ENCODE measurements at regions not wholly inside any gene's neighbourhood (a gene's known extent, or its start where the extent isn't known, plus 50 kb on each side); places are given as distances from the start of the nearest gene placed in this dataset.

- Histone ChIP-seq H3K79me2 (ENCODE audit: control insufficient read depth, insufficient read depth, low read length) (no peaks in the 10 kb centered on the region), H3K4me2 (ENCODE audit: insufficient read depth, low read length) (no peak overlapping the region), H3K9me3 (replicated peaks; ENCODE audit: control insufficient read depth, insufficient read depth, low read depth, low read length) (no peaks in the 10 kb centered on the region), H3K9ac (ENCODE audit: insufficient read depth in 1 of 2, low read depth in 2 of 2, low read length in 2 of 2) (no peak overlapping the region), H4K20me1 (replicated peaks; ENCODE audit: control insufficient read depth, insufficient read depth, low read length) (no peaks in the 10 kb centered on the region), H3K27me3 (ENCODE audit: control insufficient read depth in 2 of 2, insufficient read depth in 2 of 2, low read length in 2 of 2) (no peaks in the 10 kb centered on the region), H2AFZ (ENCODE audit: low read depth, low read length) (no peak overlapping the region), H3K9me1 (ENCODE audit: control insufficient read depth, insufficient read depth, low read length) (no peaks in the 10 kb centered on the region), H3K4me1 (replicated peaks in 1 of 2; ENCODE audit: control insufficient read depth in 2 of 2, insufficient read depth in 2 of 2, low read length in 2 of 2) (no peaks in the 10 kb centered on the region), H3K4me3 (no peak overlapping the region), H3K36me3 (ENCODE audit: control insufficient read depth, insufficient read depth, low read length) (no peaks in the 10 kb centered on the region), H3K27ac (ENCODE audit: extremely low read depth, low read depth, low read length) (no peak overlapping the region)
- intact Hi-C loops (cut with micrococcal nuclease) (no loop called here), in situ Hi-C loops (cut with MboI) (no loop called here)
- FAIRE-seq (no peak), ATAC-seq (no peak), DNase-seq (ENCODE audit: extremely low read depth in 1 of 4, low spot score in 3 of 4) (no peak)
- TF ChIP-seq FOXJ3 (CRISPR knock-in tag; IDR thresholded peaks at IDR 0.05) (no peak), RBM15 (IDR thresholded peaks at IDR 0.05; ENCODE audit: insufficient read depth, low read length) (no peak), RNF219 (CRISPR knock-in tag; IDR thresholded peaks at IDR 0.05) (no peak)
- CTCF ChIA-PET (ENCODE audit: low intra/inter-chr PET ratio) = no interaction called here
- POLR2A ChIA-PET = no interaction called here
- WGBS (ENCODE audit: insufficient coverage, low coverage, missing lambda C conversion rate) = 0% methylated on average over 3 of the region's 4 CpGs
- no TSS peak for BruUV-seq (replicated peaks)
Measured at GRCh38 chr3:74750901-74751300, 136.4 kb upstream of the CNTN3 start.

GRCh38 chr3:74739242-74739641 is 124.8 kb upstream of the CNTN3 start:
- DNase-seq (ENCODE audit: extremely low read depth in 1 of 4, low spot score in 3 of 4) (no peak), FAIRE-seq (no peak), ATAC-seq (no peak)
- H3K27me3 ChIP-seq (ENCODE audit: control insufficient read depth in 2 of 2, insufficient read depth in 2 of 2, low read length in 2 of 2) = no peaks in the 10 kb centered on the region
- ChIA-PET CTCF (ENCODE audit: low intra/inter-chr PET ratio) (no interaction called here), POLR2A (no interaction called here)
- H3K9me3 ChIP-seq (replicated peaks; ENCODE audit: control insufficient read depth, insufficient read depth, low read depth, low read length) = no peaks in the 10 kb centered on the region
- in situ Hi-C loops (cut with MboI) = no loop called here
- intact Hi-C loops (cut with micrococcal nuclease) = no loop called here
- no peak for TF ChIP-seq ZBTB49 (CRISPR knock-in tag; IDR thresholded peaks at IDR 0.05; ENCODE audit: borderline replicate concordance)
- TF ChIP-seq ZNF217 (CRISPR knock-in tag; IDR thresholded peaks at IDR 0.05) = no peak
- no peak for TF ChIP-seq ZNF589 (CRISPR knock-in tag; IDR thresholded peaks at IDR 0.05; ENCODE audit: low read depth)
- no peak for TF ChIP-seq MECOM (CRISPR knock-in tag; IDR thresholded peaks at IDR 0.05)
- no peak for TF ChIP-seq ZNF146 (CRISPR knock-in tag; IDR thresholded peaks at IDR 0.05; ENCODE audit: unreplicated experiment)
- no peak for TF ChIP-seq ZBTB26 (CRISPR knock-in tag; IDR thresholded peaks at IDR 0.05)
- H2AFZ ChIP-seq (ENCODE audit: low read depth, low read length) = no peak overlapping the region
- no peaks in the 10 kb centered on the region for H3K36me3 ChIP-seq (ENCODE audit: control insufficient read depth, insufficient read depth, low read length)
- no peak overlapping the region for H3K9ac ChIP-seq (ENCODE audit: insufficient read depth in 1 of 2, low read depth in 2 of 2, low read length in 2 of 2)
- H3K79me2 ChIP-seq (ENCODE audit: control insufficient read depth, insufficient read depth, low read length) = no peaks in the 10 kb centered on the region
- H3K9me1 ChIP-seq (ENCODE audit: control insufficient read depth, insufficient read depth, low read length) = no peaks in the 10 kb centered on the region
- no peak overlapping the region for H3K4me3 ChIP-seq
- no peak overlapping the region for H3K27ac ChIP-seq (ENCODE audit: extremely low read depth, low read depth, low read length)
- no peaks in the 10 kb centered on the region for H3K4me1 ChIP-seq (replicated peaks in 1 of 2; ENCODE audit: control insufficient read depth in 2 of 2, insufficient read depth in 2 of 2, low read length in 2 of 2)
- BruUV-seq (replicated peaks) = no TSS peak
- 5% methylated on average over 3 of the region's 3 CpGs for WGBS (ENCODE audit: insufficient coverage, low coverage, missing lambda C conversion rate)
- H4K20me1 ChIP-seq (replicated peaks; ENCODE audit: control insufficient read depth, insufficient read depth, low read length) = no peaks in the 10 kb centered on the region
- no peak overlapping the region for H3K4me2 ChIP-seq (ENCODE audit: insufficient read depth, low read length)

Measured in K562 (cell line).